Stimulated activated CD4-positive, alpha-beta T cell treated with anti-CD3 and anti-CD28 coated beads, Interleukin-1b, Interleukin-23, amount 100 ng/mL, for 1 hour (primary cell): ENCODE measurements at regions not wholly inside any gene's neighbourhood (a gene's known extent, or its start where the extent isn't known, plus 50 kb on each side); places are given as distances from the start of the nearest gene placed in this dataset.

ENCODE experiments used
- DNase-seq, 2 donors: peaks; one replicate each; pipeline ENCODE4 v3.0.0-alpha.2; 2020; ENCODE audit warnings: low read depth in 2 of 2

DNA sequence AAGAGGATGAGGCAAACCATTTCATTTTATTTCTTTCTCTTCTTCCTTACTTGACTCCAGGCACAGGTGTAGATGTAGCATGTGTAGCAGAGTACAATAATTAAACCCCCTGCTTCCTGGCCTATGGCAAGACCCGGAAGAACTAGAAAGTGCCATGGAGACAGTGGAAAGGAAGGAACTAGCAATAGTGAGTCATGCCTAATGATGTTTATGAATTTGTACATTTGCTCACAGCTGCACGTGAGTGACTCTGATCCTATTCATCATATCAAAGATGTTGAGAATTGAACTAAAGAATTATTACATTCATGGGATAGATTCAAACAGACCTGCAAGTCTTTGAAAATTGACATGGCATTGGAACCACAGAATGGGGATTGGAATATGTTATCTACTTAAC lies 2233.9 kb upstream of the TENM3 start:
- no peak for DNase-seq

- DNase-seq = no peak
These were observed 2214.5 kb upstream of the TENM3 start for GRCh38 chr4:180028682-180029081.

- no peak for DNase-seq
These were observed 2211.9 kb upstream of the TENM3 start for GRCh38 chr4:180031330-180031729.

DNA sequence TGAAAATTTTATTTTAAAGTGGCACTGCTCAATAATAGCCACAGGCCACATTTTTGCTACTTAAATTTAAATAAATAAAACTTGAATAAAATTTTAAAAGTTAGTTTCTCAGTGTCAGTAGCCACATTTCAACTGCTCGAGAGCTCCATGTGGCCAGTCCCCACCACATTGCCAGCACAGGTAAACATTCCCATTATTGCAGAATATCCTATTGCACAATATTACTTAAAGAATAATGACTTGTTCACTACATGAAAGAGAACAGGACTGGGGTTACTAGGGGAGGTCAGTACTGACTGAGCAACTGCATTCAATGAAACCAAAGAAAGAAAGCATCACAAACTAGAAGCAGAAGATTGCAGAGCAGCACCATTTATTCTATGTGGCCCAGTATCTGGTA lies 2201.6 kb upstream of the TENM3 start:
- no peak for DNase-seq

DNA sequence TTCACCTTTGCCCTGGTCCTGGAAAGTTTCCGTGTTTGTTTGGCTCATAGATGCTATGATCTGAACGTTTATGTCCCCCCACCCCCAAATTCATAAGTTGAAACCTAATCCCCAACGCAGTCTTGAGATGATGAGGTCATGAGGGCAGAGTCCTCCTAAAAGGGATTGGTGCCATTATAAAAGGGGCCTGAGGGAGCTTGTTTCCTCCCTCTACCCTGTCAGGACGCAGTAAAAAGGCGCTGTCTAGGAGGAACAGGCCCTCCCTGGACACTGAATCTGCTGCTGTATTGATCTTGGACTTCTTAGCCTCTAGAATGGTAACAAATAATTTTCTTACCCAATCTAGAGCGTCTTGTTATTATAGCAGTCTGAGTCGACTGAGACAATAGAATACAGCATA lies 2190.6 kb upstream of the TENM3 start:
- DNase-seq = no peak

- no peak for DNase-seq
These were observed 2188.9 kb upstream of the TENM3 start for GRCh38 chr4:180054291-180054690.

- DNase-seq = no peak
These were observed 2185.9 kb upstream of the TENM3 start for GRCh38 chr4:180057299-180057721.

- DNase-seq = no peak
These were observed 2185.1 kb upstream of the TENM3 start for GRCh38 chr4:180057891-180058671.

DNA sequence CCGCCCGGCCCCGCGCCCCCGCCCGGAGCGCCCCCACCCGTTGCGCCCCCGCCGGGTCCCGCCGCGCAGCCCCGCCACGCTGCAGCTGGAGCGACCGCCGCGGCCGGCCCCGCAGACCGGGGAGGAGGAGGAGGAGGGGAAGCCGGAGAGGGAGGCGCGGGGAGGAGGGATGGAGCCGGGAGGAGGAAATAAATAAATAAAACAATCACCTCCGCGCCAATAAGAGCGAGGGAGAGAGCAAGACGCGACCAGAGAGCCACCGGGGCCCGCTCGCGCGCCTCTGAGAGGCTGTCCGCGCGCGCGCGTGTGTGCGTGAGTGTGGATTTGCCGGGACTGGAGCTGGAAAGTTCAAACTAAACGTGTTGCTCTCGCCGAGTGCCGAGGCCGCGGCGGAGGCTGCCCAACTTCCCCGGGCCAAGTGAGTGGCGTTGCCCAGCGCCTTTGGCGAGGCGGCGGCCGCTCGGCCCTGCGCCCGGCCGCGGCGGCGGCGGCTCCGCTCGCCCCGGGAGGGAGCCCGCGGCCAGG lies 2184.4 kb upstream of the TENM3 start:
- no peak for DNase-seq

DNA sequence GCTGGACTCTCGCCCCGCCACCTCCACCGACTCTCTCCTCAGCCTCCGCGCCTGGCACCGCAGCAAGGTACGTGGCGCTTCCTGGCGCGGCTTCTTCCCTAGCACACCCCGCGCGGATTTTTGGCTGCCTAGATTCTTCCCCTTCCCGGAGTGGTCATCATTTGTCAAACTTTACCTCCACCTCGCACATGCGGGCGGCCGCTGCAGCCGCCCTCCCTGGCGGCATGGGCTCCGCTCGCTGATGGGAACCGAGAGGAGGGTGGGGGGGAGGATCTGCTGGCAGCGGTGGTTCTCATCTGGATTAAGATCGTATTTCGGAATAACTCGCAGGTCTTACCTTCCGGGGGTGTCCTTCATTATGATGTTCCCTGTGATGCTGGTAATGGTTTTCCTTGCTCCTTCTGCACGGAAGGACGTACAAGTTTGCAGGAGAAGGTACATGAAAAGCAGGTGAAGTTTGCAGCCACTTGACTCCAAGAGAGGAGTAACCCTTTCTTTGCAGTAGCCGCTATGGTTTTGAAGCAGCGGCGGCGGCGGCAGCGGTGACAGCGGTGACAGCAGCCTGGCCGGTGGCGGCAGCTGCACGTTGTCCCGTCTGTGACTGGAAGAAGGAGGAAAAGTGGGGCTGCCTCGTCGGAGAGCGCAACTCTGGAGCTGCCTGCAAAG lies 2183.9 kb upstream of the TENM3 start:
- no peak for DNase-seq

- no peak for DNase-seq
These were observed 2182.9 kb upstream of the TENM3 start for GRCh38 chr4:180060159-180060889.

- no peak for DNase-seq
These were observed 2162.1 kb upstream of the TENM3 start for GRCh38 chr4:180081072-180081471.

- DNase-seq = no peak
These were observed 2158.6 kb upstream of the TENM3 start for GRCh38 chr4:180084561-180084960.

- no peak for DNase-seq
These were observed 2156.6 kb upstream of the TENM3 start for GRCh38 chr4:180086480-180087190.

DNA sequence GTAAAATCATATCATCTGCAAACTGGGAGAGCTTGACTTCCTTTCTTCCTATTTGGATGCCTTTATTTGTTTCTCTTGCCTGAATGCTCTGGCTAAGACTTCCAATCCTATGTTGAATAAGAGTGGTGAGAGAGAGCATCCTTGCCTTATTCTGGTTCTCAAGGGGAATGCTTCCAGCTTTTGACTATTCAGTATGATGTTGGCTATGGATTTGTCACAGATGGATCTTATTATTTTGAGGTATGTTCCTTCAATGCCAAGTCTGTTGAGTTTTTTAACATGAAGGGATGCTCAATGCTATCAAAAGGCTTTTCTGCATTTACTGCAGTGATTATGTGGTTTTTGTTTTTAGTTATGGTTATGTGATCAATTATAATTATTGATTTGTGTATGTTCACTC lies 2144.6 kb upstream of the TENM3 start:
- no peak for DNase-seq

GRCh38 chr4:180099957-180100356 lies 2143.2 kb upstream of the TENM3 start:
- DNase-seq = no peak

GRCh38 chr4:180100433-180101344 lies 2142.5 kb upstream of the TENM3 start:
- no peak for DNase-seq

- no peak for DNase-seq
These were observed 2141.7 kb upstream of the TENM3 start for GRCh38 chr4:180101348-180102083.

- no peak for DNase-seq
These were observed 2139.4 kb upstream of the TENM3 start for GRCh38 chr4:180103794-180104193.

GRCh38 chr4:180105362-180105761 lies 2137.8 kb upstream of the TENM3 start:
- no peak for DNase-seq
